Activated CD4-positive, alpha-beta T cell treated with anti-CD3 and anti-CD28 coated beads, Interleukin-10, Interleukin-2, amounts not matched to agents 100 ng/mL and 50 ng/mL, durations not matched to agents 16 hours and 8 hours (primary cell): ENCODE measurements at regions not wholly inside any gene's neighbourhood (a gene's known extent, or its start where the extent isn't known, plus 50 kb on each side); places are given as distances from the start of the nearest gene placed in this dataset.
"Not testable (repeated sequence)": the region's sequence is repeated elsewhere in the genome, so short reads cannot be mapped to it uniquely, and the experiment has no call there.

Source experiments
- DNase-seq: peaks from one replicate; pipeline ENCODE4 v3.0.0-alpha.2; 2020

- DNase-seq, result no peak
Measured at GRCh38 chrX:93468075-93468474, 205.3 kb downstream of the NAP1L3 start.

GRCh38 chrX:93466383-93466782 lies 207.0 kb downstream of the NAP1L3 start:
- no peak for DNase-seq

DNA sequence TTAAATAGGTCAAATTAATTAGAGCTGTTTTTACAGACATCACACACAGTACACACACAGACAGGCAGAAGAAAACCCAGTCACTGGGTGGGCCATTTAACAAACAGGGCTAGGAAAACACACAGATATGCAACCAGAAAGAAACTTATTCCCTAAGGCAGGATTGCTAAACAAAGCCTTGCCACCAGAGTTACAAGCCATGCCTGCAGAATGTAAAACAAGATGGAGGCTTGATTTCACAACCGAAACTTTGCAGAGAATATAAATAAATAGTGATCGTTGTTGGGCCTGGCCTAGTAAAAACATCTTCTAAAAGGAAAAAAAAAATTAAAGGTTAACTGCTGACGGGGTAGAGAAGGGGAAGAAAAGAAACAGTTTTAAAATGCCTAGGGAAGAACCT lies 212.3 kb downstream of the NAP1L3 start:
- DNase-seq, result no peak

DNA sequence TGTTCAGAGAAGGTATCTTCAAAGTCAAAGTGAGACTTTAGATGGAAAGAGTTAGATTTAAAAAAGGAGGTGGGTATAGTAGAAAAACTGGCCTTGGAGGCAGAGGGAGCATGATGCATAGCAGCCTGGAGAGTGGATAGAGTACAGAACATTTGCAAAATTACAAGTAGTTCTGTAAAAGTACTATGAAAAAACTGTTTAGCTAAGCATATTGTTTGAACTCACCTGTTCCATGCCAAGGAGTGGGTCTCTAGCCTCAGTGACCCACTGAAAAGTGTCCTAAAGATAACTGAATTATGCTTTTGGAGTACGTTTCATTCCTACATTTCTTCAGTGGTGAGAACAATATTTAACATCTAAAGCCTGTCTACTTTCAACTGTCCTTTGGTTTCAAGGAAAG lies 218.9 kb downstream of the NAP1L3 start:
- no peak for DNase-seq

- DNase-seq, result not testable (repeated sequence)
Measured at GRCh38 chrX:93434721-93435120, 238.7 kb downstream of the NAP1L3 start.

- no peak for DNase-seq
Measured at GRCh38 chrX:93428497-93428896, 244.9 kb downstream of the NAP1L3 start.

DNA sequence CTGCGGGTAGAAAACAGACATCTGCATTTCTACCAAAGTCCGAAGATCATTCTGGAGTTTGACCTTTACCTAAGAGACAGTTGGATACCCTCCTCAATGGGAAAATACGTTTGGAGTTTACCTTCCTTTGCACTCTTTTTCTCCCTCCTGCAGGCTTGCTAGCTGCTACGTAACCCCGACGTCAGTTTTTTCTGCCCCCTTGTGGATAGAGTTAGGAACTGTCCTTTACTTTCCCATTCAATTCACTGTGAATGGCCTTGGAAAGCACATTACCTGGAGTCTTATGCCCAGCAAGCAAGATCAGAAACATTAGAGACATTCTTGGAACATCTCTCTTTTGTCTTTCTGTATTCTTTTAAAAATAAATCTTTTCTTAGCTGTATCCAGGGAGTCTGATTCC lies 250.7 kb downstream of the NAP1L3 start:
- peak; percentile 46 for DNase-seq

DNA sequence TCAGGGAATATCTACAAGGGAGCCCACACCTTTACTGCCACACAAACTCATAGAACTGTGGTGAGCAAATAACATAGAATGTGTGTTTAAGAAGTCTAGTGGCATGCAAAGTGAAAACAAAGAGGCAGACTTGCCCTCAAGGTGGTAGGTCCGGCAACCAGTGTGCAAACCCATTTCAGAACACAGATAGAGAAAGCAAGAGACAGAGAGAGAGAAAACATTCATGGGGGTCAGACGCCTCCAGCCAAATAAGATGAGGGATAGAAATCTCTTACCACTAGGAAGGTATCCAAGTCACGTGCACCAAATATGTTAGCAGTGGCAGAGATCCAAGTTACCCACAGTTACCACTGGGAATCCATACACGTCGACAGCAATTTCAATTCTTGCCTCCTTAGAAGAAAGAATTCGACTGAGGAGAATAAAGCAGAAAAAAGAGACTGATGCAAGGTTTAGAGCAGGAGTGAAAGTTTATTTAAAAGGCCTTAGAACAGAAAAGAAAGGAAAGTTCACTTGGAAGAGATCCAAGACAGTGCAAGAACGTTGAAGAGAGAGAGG lies 252.8 kb downstream of the NAP1L3 start:
- no peak for DNase-seq

- no peak for DNase-seq
Measured at GRCh38 chrX:93420090-93420489, 253.3 kb downstream of the NAP1L3 start.

DNA sequence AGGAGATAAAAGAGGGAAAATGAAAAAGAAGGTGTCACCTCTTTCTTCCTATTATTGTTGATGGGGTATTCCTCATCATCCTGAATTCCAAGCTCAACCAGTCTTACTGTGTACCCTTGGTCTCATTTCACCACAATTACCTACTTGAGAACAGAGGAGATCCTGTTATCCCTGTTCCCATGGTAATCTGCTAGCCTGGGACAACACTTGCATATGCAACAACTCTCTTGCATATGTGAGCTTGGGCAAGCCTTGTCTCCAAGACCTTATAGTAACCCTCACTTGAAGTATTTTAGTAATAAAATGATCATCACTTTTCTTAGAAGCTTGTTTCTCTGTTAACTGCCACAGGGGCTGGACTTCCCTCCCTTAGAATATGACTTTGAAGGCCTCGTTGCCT lies 253.7 kb downstream of the NAP1L3 start:
- no peak for DNase-seq

- no peak for DNase-seq
Measured at GRCh38 chrX:93404121-93404520, 269.3 kb downstream of the NAP1L3 start.

- DNase-seq, result no peak
Measured at GRCh38 chrX:93354651-93355050, 318.7 kb downstream of the NAP1L3 start.

GRCh38 chrX:93346309-93346708 lies 327.1 kb downstream of the NAP1L3 start:
- no peak for DNase-seq

DNA sequence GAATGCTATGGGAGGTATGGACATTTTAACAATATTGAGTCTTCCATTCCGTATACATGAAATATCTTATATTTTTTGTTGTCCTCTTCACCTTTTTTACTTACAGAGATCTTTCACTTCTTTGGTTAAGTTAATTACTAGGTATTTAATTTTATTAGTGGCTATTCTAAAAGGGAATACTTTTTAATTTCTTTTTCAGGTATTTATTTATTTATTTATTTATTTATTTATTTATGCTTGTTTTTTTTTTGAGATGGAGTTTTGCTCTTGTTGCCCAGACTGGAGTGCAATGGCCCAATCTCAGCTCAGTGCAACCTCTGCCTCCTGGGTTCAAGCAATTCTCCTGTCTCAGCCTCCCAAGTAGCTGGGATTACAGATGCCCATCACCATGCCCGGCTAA lies 329.1 kb downstream of the NAP1L3 start:
- DNase-seq, result not testable (repeated sequence)

GRCh38 chrX:93332329-93332728 lies 341.0 kb downstream of the NAP1L3 start:
- no peak for DNase-seq

DNA sequence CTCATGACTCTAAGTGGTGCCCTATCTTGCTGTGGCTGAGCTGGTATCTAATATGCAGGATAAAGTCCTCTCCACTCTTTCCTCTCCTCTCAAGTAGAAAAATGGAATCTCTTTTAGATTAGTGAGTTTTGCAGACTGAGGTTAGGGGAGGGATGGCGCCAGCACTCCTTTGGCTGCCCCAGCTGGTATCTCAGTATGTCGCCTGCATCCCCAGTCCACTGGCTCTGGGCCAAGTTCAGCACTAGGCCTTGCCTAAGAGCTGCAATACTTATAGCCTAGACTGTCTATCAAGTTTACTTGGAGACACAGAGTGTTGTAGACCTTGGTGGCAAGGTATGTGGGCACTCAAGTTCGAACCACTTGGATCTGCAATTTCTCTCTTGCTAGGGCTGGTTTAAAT lies 351.3 kb downstream of the NAP1L3 start:
- DNase-seq, result no peak

DNA sequence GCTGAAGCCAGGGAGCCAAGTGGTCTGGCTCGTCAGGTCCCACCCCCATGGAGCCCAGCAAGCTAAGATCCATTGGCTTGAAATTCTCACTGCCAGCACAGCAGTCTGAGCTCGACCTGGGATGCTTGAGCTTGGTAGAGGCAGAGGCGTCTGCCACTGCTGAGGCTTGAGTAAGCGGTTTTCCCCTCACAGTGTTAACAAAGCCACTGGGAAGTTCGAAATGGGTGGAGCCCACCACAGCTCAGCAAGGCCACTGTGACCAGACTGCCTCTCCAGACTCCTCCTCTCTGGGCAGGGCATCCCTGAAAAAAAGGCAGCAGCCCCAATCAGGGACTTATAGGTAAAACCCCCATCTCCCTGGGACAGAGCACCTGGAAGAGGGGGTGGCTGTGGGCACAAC lies 353.8 kb downstream of the NAP1L3 start:
- DNase-seq, result no peak
